Calu3 (cell line): ENCODE measurements at regions not wholly inside any gene's neighbourhood (a gene's known extent, or its start where the extent isn't known, plus 50 kb on each side); places are given as distances from the start of the nearest gene placed in this dataset.
A peak's percentile ranks its signal among the peaks of the same experiment; 100 is the strongest.
"Not testable (repeated sequence)": the region's sequence is repeated elsewhere in the genome, so short reads cannot be mapped to it uniquely, and the experiment has no call there.

Experiments used
- BruUV-seq: library from RNA; stranded (reverse); fragments of 400-500 nt; replicated peaks from 2 replicates; lab custom pipeline; 2021; lab: Mats Ljungman, UMichigan
- CTCF ChIA-PET: fragments of 300-600 bp; sonication (Branson Sonifier 250); formaldehyde crosslinking; loops from one replicate; lab custom pipeline; 2022; ENCODE audit warnings: antibody characterized with exemption; lab: Charles Lee
- DNase-seq: peaks from one replicate; pipeline ENCODE4 v3.0.0; 2022
- H3K27ac Mint-ChIP-seq: one replicate; pipeline ENCODE4 v1.8.0; 2022; ENCODE audit warnings: mixed read lengths; ENCODE audit not compliant: unreplicated experiment
- H3K27me3 Mint-ChIP-seq: one replicate; pipeline ENCODE4 v1.8.0; 2022; ENCODE audit warnings: mixed read lengths; ENCODE audit not compliant: unreplicated experiment
- H3K36me3 Mint-ChIP-seq: one replicate; pipeline ENCODE4 v1.8.0; 2022; ENCODE audit warnings: mild to moderate bottlenecking, moderate library complexity, mixed read lengths; ENCODE audit not compliant: insufficient read depth, unreplicated experiment
- H3K4me1 Mint-ChIP-seq: one replicate; pipeline ENCODE4 v1.8.0; 2022; ENCODE audit warnings: mild to moderate bottlenecking, low read depth, mixed read lengths; ENCODE audit not compliant: unreplicated experiment
- H3K4me3 Mint-ChIP-seq: one replicate; pipeline ENCODE4 v1.8.0; 2022; ENCODE audit warnings: mild to moderate bottlenecking, low read depth, moderate library complexity, mixed read lengths; ENCODE audit not compliant: unreplicated experiment
- H3K9me3 Mint-ChIP-seq: one replicate; pipeline ENCODE4 v1.8.0; 2022; ENCODE audit warnings: low read depth, mixed read lengths; ENCODE audit not compliant: unreplicated experiment
- intact Hi-C: fragments of 100-400 bp; cut with micrococcal nuclease; formaldehyde crosslinking; loops from one replicate; pipeline ENCODE4 v1.10.0; 2022; ENCODE audit not compliant: unreplicated experiment
- TF ChIP-seq, protein P1 (sequence below): fragments of 200-600 bp; IDR thresholded peaks from one replicate; pipeline ENCODE4 v1.8.0; 2022; ENCODE audit warnings: antibody characterized with exemption; ENCODE audit not compliant: unreplicated experiment

DNA sequence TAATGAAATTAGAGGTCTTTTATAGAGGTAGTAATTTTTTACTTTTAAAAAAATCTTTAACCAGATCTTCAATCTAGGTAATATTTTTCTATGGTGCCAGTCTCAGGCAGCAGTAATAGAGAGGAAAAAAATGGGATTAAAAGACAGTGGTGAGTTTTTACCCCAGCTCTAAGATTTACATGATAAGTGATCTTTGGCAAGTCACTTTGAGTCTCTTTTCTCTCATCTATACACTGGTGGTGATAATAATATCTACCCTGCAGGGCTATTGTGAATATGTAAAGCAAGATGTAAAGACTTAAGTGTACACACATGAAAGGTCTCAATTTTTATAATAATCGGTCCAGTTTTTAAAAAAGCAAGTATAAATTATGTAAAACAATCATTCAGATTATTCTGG, 786.2 kb upstream of the POU3F4 start:
- intact Hi-C loops, result no loop called here
- TF ChIP-seq, protein P1, sequence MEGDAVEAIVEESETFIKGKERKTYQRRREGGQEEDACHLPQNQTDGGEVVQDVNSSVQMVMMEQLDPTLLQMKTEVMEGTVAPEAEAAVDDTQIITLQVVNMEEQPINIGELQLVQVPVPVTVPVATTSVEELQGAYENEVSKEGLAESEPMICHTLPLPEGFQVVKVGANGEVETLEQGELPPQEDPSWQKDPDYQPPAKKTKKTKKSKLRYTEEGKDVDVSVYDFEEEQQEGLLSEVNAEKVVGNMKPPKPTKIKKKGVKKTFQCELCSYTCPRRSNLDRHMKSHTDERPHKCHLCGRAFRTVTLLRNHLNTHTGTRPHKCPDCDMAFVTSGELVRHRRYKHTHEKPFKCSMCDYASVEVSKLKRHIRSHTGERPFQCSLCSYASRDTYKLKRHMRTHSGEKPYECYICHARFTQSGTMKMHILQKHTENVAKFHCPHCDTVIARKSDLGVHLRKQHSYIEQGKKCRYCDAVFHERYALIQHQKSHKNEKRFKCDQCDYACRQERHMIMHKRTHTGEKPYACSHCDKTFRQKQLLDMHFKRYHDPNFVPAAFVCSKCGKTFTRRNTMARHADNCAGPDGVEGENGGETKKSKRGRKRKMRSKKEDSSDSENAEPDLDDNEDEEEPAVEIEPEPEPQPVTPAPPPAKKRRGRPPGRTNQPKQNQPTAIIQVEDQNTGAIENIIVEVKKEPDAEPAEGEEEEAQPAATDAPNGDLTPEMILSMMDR, result no peak
- no TSS peak for BruUV-seq
- Mint-ChIP-seq H3K4me3 (no peak overlapping the region), H3K36me3 (no peaks in the 10 kb centered on the region), H3K27me3 (no peaks in the 10 kb centered on the region), H3K4me1 (peaks cover 3% of the 10 kb centered on the region), H3K9me3 (no peaks in the 10 kb centered on the region), H3K27ac (no peak overlapping the region)
- CTCF ChIA-PET, result interaction anchor here (0.7 kb wide), 1 partner anchor 38 kb away, joined by 6 read pairs; no protein-coding TSS in a partner anchor
- DNase-seq, result no peak

DNA sequence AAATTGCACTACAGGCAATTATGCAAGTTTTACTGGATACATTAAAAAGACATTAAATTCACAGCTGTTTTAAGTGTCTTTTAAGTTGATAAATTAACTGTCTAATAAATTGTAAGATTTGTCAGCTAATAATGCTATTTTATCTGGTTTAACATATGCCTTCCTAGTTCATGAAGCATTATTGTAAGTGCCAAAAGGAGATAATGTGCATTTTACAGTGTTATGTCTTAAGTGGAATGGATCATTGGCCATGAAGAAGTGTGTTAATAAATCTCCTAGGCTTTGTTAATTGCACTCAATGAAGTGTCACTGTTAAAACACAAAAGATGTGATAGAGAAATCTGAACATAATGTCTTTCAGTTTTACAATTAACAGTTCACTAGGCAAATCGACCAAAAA, 784.3 kb upstream of the POU3F4 start:
- BruUV-seq, result no TSS peak
- TF ChIP-seq, protein P1, result no peak
- Mint-ChIP-seq H3K27me3 (no peaks in the 10 kb centered on the region), H3K9me3 (peaks cover 2% of the 10 kb centered on the region), H3K4me3 (no peak overlapping the region), H3K36me3 (no peaks in the 10 kb centered on the region), H3K27ac (no peak overlapping the region), H3K4me1 (peaks cover 20% of the 10 kb centered on the region)
- intact Hi-C loops, result no loop called here
- no peak for DNase-seq
- CTCF ChIA-PET, result interaction anchor here (0.6 kb wide), 1 partner anchor 51 kb away, joined by 6 read pairs; no protein-coding TSS in a partner anchor

DNA sequence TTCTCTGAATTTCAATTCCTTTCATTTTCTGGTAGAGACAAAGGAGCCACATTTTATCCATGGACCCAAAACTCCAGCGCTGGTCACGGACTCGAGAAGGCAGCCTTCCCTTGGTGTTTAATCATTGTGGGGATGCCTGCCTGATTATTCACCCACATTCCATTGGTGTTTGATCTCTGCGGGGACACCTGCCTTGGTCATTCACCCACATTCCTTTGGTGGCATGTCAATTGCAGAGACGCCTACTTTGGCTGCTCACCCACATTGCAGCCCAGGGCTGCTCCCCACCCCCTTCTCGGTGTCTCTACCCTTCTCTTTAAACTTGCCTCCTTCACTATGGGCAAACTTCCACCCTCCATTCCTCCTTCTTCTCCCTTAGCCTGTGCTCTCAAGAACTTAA, 780.7 kb upstream of the POU3F4 start:
- DNase-seq, result peak; percentile 65
- BruUV-seq, H3K36me3 Mint-ChIP-seq, H3K9me3 Mint-ChIP-seq, intact Hi-C loops, H3K27me3 Mint-ChIP-seq, H3K4me3 Mint-ChIP-seq, CTCF ChIA-PET: not testable (repeated sequence)
- H3K27ac Mint-ChIP-seq, result peak overlapping the region; percentile 82
- peaks cover 20% of the 10 kb centered on the region for H3K4me1 Mint-ChIP-seq

DNA sequence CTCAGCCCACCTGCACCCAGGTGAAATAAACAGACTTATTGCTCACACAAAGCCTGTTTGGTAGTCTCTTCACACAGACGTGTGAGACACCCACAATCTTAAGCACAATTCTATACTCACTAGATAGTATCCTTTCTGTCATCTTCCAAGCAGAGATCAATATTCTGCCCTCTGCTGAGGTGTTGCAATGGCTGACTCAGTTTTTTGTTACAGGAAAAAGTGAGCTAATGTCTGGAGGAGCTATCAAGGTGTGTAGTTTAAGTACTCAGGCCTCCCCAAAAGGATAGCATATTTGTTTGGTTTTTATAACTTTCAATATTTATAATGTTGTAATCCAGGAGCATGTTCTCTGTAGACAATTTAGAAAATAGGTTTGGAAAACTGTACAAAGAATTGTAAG, 775.2 kb upstream of the POU3F4 start:
- Mint-ChIP-seq H3K9me3 (no peaks in the 10 kb centered on the region), H3K27me3 (no peaks in the 10 kb centered on the region), H3K36me3 (peaks cover 4% of the 10 kb centered on the region), H3K27ac (no peak overlapping the region), H3K4me3 (no peak overlapping the region), H3K4me1 (peaks cover 7% of the 10 kb centered on the region)
- DNase-seq, result no peak
- TF ChIP-seq, protein P1, result no peak
- CTCF ChIA-PET, result interaction anchor here (1.0 to 2.0 kb wide), 3 partner anchors 10 to 56 kb away, joined by 3 to 11 read pairs (median 5); no protein-coding TSS in a partner anchor
- intact Hi-C loops, result no loop called here
- BruUV-seq, result no TSS peak

DNA sequence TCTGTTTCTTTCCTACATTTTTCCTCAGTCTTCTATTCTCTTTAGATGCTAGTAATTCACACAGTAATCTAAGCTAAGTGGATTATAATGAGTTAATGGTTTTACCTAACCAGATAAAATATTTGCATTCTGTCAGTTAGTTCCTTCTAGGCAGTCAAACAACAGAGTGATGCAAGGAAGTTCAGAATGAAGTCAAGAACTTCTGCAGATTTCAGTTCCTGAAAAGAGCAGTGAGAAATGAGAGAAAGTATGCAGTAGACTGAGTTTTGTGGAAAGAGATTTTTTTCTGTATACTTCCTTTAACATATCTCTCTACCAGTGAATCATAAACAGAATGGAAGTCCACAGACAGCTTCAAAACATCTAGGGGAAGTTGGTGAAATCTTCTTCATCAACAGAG, 774.0 kb upstream of the POU3F4 start:
- Mint-ChIP-seq H3K27ac (peak overlapping the region; percentile 88), H3K4me1 (no peaks in the 10 kb centered on the region), H3K36me3 (peaks cover 4% of the 10 kb centered on the region), H3K9me3 (no peaks in the 10 kb centered on the region), H3K4me3 (no peak overlapping the region), H3K27me3 (no peaks in the 10 kb centered on the region)
- intact Hi-C loops, result no loop called here
- TF ChIP-seq, protein P1, result no peak
- no peak for DNase-seq
- BruUV-seq, result no TSS peak
- CTCF ChIA-PET, result interaction anchor here (2.0 kb wide), 1 partner anchor 9 kb away, joined by 11 read pairs; no protein-coding TSS in a partner anchor

DNA sequence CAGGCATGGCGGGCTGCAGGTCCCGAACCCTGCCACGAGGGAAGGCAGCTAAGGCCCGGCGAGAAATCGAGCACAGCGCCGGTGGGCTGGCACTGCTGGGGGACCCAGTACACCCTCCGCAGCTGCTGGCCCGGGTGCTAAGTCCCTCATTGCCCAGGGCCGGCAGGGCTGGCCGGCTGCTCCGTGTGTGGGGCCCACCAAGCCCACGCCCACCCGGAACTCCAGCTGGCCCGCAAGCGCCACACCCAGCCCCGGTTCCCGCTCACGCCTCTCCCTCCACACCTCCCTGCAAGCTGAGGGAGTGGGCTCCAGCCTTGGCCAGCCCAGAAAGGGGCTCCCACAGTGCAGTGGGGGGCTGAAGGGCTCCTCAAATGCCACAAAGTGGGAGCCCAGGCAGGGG, 769.8 kb upstream of the POU3F4 start:
- CTCF ChIA-PET, H3K4me1 Mint-ChIP-seq, H3K27ac Mint-ChIP-seq, H3K27me3 Mint-ChIP-seq, H3K9me3 Mint-ChIP-seq, H3K36me3 Mint-ChIP-seq, DNase-seq, BruUV-seq, intact Hi-C loops, H3K4me3 Mint-ChIP-seq: not testable (repeated sequence)
